K562 (cell line): ENCODE measurements at regions not wholly inside any gene's neighbourhood (a gene's known extent, or its start where the extent isn't known, plus 50 kb on each side); places are given as distances from the start of the nearest gene placed in this dataset.

Experiments
- EP300 ChIP-seq: IDR thresholded peaks from 2 replicates; pipeline ENCODE4 v1.6.1; 2012; ENCODE audit warnings: low read length, improper control_type of control experiment
- POLR2A ChIP-seq: fragments of 450-650 bp; conservative IDR thresholded peaks from 2 replicates; pipeline ENCODE4 v1.6.1; 2016
- RAD21 ChIP-seq, 2 experiments: fragments of 250-450 bp in 1 of 2; fragments of 450-650 bp in 1 of 2; sonication (Bioruptor Pico) in 1 of 2; formaldehyde crosslinking in 1 of 2; IDR thresholded peaks in 1 of 2; conservative IDR thresholded peaks in 1 of 2; 2 replicates each; pipeline versions ENCODE4 v1.4.0 to v1.8.0; 2020 to 2022; ENCODE audit warnings: mild to moderate bottlenecking in 2 of 2, moderate library complexity in 1 of 2
- ZNF311 ChIP-seq: fragments of 250-450 bp; sonication (Bioruptor Pico); IDR thresholded peaks from 2 replicates; pipeline ENCODE4 v1.4.0; 2020; ENCODE audit warnings: mild to moderate bottlenecking, moderate library complexity
- TF ChIP-seq, protein P1 (sequence below): fragments of 450-650 bp; IDR thresholded peaks from 2 replicates; pipeline ENCODE4 v1.6.1; 2016; ENCODE audit warnings: low read depth
- TF ChIP-seq, protein P2 (sequence below): fragments of 200-400 bp; formaldehyde crosslinking; IDR thresholded peaks from 2 replicates; pipeline ENCODE4 v1.6.1; 2017; ENCODE audit warnings: mild to moderate bottlenecking, low read depth, low read length, moderate library complexity

DNA sequence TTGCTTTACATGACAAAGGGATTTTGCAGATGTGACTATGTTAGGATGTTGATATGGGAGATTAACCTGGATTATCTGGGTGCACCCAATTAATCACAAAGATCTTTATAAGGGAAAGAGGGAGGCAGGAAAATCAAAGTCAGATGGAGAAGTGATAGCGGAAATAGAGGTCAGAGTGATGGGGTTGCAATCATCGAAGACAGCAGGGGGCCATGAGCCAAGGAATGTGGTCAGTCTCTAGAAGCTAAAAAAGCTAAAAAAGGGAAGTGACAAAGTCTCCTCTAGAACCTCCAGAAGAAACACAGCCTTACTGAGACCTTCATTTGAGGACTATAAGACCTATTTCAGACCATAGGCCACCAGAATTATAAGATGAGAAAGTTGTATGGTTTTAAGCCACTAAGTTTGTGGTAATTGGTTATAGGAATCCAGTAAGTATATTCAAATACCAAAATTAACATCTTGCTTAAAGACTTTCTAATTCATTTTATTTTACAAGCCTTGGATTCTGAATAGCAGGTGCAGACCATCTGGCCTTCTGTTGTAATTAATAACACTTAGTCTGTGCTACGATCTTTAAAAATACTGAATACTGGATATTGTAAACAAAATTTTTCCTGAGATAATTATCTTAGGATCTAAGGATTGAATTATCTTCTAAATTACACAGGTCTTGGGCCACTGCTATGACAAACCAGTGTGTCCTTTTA, 493.4 kb upstream of the PCDH20 start:
- no peak for TF ChIP-seq POLR2A
- TF ChIP-seq, protein P1, sequence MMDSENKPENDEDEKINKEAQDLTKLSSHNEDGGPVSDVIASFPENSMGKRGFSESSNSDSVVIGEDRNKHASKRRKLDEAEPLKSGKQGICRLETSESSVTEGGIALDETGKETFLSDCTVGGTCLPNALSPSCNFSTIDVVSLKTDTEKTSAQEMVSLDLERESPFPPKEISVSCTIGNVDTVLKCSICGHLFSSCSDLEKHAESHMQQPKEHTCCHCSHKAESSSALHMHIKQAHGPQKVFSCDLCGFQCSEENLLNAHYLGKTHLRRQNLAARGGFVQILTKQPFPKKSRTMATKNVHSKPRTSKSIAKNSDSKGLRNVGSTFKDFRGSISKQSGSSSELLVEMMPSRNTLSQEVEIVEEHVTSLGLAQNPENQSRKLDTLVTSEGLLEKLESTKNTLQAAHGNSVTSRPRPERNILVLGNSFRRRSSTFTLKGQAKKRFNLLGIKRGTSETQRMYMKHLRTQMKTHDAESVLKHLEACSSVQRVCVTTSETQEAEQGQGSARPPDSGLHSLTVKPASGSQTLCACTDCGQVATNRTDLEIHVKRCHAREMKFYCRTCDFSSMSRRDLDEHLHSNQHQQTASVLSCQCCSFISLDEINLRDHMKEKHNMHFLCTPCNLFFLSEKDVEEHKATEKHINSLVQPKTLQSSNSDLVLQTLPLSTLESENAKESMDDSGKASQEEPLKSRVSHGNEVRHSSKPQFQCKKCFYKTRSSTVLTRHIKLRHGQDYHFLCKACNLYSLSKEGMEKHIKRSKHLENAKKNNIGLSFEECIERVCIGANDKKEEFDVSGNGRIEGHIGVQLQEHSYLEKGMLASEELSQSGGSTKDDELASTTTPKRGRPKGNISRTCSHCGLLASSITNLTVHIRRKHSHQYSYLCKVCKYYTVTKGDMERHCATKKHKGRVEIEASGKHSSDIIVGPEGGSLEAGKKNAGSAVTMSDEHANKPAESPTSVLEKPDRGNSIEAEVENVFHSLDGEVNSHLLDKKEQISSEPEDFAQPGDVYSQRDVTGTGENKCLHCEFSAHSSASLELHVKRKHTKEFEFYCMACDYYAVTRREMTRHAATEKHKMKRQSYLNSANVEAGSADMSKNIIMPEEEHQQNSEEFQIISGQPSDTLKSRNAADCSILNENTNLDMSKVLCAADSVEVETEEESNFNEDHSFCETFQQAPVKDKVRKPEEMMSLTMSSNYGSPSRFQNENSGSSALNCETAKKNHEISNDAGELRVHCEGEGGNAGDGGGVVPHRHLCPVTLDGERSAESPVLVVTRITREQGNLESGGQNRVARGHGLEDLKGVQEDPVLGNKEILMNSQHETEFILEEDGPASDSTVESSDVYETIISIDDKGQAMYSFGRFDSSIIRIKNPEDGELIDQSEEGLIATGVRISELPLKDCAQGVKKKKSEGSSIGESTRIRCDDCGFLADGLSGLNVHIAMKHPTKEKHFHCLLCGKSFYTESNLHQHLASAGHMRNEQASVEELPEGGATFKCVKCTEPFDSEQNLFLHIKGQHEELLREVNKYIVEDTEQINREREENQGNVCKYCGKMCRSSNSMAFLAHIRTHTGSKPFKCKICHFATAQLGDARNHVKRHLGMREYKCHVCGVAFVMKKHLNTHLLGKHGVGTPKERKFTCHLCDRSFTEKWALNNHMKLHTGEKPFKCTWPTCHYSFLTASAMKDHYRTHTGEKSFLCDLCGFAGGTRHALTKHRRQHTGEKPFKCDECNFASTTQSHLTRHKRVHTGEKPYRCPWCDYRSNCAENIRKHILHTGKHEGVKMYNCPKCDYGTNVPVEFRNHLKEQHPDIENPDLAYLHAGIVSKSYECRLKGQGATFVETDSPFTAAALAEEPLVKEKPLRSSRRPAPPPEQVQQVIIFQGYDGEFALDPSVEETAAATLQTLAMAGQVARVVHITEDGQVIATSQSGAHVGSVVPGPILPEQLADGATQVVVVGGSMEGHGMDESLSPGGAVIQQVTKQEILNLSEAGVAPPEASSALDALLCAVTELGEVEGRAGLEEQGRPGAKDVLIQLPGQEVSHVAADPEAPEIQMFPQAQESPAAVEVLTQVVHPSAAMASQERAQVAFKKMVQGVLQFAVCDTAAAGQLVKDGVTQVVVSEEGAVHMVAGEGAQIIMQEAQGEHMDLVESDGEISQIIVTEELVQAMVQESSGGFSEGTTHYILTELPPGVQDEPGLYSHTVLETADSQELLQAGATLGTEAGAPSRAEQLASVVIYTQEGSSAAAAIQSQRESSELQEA: no peak
- no peak for TF ChIP-seq EP300
- no peak for TF ChIP-seq RAD21 (CRISPR knock-in tag; conservative IDR thresholded peaks at IDR 0.05 in 1 of 2, IDR thresholded peaks at IDR 0.05 in 1 of 2)
- TF ChIP-seq, protein P2, sequence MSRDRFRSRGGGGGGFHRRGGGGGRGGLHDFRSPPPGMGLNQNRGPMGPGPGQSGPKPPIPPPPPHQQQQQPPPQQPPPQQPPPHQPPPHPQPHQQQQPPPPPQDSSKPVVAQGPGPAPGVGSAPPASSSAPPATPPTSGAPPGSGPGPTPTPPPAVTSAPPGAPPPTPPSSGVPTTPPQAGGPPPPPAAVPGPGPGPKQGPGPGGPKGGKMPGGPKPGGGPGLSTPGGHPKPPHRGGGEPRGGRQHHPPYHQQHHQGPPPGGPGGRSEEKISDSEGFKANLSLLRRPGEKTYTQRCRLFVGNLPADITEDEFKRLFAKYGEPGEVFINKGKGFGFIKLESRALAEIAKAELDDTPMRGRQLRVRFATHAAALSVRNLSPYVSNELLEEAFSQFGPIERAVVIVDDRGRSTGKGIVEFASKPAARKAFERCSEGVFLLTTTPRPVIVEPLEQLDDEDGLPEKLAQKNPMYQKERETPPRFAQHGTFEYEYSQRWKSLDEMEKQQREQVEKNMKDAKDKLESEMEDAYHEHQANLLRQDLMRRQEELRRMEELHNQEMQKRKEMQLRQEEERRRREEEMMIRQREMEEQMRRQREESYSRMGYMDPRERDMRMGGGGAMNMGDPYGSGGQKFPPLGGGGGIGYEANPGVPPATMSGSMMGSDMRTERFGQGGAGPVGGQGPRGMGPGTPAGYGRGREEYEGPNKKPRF: no peak
- no peak for TF ChIP-seq ZNF311
